IMR-90 (cell line): ENCODE measurements at regions not wholly inside any gene's neighbourhood (a gene's known extent, or its start where the extent isn't known, plus 50 kb on each side); places are given as distances from the start of the nearest gene placed in this dataset.

Source experiments
- BHLHE40 ChIP-seq: fragments of 150-350 bp; IDR thresholded peaks from 2 replicates; pipeline ENCODE4 v1.6.1; 2016; ENCODE audit warnings: mild to moderate bottlenecking, low read depth, low read length
- CTCF ChIP-seq: conservative IDR thresholded peaks from 2 replicates; pipeline ENCODE4 v1.5.1; 2012; ENCODE audit warnings: mild to moderate bottlenecking, low read depth, low read length, improper control_type of control experiment
- FOS ChIP-seq: fragments of 150-350 bp; IDR thresholded peaks from 2 replicates; pipeline ENCODE4 v1.6.1; 2016; ENCODE audit warnings: low read depth, low read length
- MAZ ChIP-seq: IDR thresholded peaks from 2 replicates; pipeline ENCODE4 v1.6.1; 2012; ENCODE audit warnings: low read depth, mild to moderate bottlenecking, low read length, improper control_type of control experiment, moderate library complexity, borderline replicate concordance
- NFE2L2 ChIP-seq: fragments of 150-350 bp; IDR thresholded peaks from 2 replicates; pipeline ENCODE4 v1.6.1; 2016; ENCODE audit warnings: low read depth, mild to moderate bottlenecking, low read length
- POLR2A ChIP-seq: IDR thresholded peaks from 2 replicates; pipeline ENCODE4 v1.6.1; 2012; ENCODE audit warnings: mild to moderate bottlenecking, low read depth, low read length
- RAD21 ChIP-seq: IDR thresholded peaks from 2 replicates; pipeline ENCODE4 v1.6.1; 2012; ENCODE audit warnings: low read length, improper control_type of control experiment
- SMC3 ChIP-seq: fragments of 150-350 bp; IDR thresholded peaks from 2 replicates; pipeline ENCODE4 v1.6.1; 2016; ENCODE audit warnings: low read depth, mild to moderate bottlenecking, antibody characterized with exemption, low read length, moderate library complexity
- TF ChIP-seq, protein P1 (sequence below): fragments of 150-350 bp; IDR thresholded peaks from 2 replicates; pipeline ENCODE4 v1.6.1; 2017; ENCODE audit warnings: mild to moderate bottlenecking, antibody characterized with exemption, low read length, low read depth

- no peak for TF ChIP-seq POLR2A
- TF ChIP-seq CTCF = no peak
- no peak for TF ChIP-seq BHLHE40
- TF ChIP-seq FOS = no peak
- no peak for TF ChIP-seq NFE2L2
- no peak for TF ChIP-seq SMC3
- TF ChIP-seq, protein P1, sequence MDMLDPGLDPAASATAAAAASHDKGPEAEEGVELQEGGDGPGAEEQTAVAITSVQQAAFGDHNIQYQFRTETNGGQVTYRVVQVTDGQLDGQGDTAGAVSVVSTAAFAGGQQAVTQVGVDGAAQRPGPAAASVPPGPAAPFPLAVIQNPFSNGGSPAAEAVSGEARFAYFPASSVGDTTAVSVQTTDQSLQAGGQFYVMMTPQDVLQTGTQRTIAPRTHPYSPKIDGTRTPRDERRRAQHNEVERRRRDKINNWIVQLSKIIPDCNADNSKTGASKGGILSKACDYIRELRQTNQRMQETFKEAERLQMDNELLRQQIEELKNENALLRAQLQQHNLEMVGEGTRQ = no peak
- no peak for TF ChIP-seq RAD21
- TF ChIP-seq MAZ = no peak
Measured at GRCh38 chr15:77557564-77557963, 75.1 kb downstream of the LINGO1 start.
